ENCODE measurements at regions not wholly inside any gene's neighbourhood (a gene's known extent, or its start where the extent isn't known, plus 50 kb on each side); places are given as distances from the start of the nearest gene placed in this dataset.

DNA sequence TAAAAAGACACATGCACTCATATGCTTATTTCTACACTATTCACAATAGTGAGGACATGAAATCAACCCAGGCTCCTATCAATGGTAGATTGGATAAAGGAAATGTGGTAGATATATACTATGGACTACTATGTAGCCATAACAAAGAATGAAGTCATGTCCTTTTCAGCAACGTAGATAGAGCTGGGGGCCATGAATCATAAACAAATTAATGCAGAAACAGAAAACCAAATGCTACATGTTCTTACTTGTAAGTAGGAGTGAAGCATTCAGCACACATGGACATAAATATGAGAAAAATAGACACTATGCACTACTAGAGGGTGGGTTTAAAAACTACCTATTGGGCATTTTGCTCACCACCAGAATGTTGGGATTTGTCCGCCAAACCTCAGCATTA lies 278.0 kb upstream of the MIS18BP1 start:
- intact Hi-C loops (cut with DNase I) = loop anchor here (10.0 kb wide), 1 partner anchor 116 kb away; no protein-coding TSS in a partner anchor

DNA sequence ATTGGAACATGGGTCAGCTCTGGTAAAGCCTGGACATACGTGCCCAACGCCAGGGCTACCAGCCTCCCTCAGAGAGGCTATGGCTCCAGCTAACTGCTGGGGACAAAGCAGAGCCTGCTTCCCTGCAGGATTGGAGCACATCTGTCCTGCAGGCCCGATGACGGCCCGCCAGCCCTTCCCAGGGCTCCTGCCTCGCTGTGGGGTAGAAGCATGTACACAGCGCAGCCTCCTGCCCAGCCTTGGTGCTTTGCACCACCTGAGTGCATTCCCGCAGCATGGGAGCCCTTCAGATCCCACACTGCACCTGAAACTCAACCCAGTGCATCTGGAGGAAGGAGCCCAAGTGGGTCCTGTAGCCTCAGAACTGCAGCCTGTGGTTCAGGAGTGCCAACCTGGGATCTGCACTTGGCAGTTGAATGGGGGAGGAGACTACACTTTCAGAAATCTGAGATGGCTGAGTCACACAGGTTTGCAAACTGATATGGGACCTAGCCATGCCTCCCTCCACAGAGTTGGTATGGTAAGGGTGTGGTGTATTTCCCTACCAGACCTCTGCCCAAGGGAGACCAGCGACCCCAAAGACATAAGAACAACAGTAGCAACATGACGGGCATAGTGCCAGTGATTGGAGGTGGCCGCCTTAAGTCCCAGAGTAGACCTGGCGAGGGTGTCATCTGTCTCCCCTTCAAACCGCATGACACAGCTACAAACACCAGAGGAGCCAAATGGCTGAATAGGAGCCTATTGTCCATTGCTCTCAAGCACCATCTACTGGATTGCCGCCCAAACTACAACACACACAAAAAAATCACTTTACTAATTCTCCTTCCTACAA lies 273.9 kb upstream of the MIS18BP1 start:
- H3K27ac ChIP-seq = no peak overlapping the region
- no peaks in the 10 kb centered on the region for H3K9me3 ChIP-seq
- TF ChIP-seq, protein P1, sequence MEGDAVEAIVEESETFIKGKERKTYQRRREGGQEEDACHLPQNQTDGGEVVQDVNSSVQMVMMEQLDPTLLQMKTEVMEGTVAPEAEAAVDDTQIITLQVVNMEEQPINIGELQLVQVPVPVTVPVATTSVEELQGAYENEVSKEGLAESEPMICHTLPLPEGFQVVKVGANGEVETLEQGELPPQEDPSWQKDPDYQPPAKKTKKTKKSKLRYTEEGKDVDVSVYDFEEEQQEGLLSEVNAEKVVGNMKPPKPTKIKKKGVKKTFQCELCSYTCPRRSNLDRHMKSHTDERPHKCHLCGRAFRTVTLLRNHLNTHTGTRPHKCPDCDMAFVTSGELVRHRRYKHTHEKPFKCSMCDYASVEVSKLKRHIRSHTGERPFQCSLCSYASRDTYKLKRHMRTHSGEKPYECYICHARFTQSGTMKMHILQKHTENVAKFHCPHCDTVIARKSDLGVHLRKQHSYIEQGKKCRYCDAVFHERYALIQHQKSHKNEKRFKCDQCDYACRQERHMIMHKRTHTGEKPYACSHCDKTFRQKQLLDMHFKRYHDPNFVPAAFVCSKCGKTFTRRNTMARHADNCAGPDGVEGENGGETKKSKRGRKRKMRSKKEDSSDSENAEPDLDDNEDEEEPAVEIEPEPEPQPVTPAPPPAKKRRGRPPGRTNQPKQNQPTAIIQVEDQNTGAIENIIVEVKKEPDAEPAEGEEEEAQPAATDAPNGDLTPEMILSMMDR (IDR thresholded peaks at IDR 0.05) = peak; percentile 44 to 89 (median 77)
- TF ChIP-seq POLR2A (IDR thresholded peaks at IDR 0.05) = no peak
- peak; percentile 78 for ATAC-seq
- H3K36me3 ChIP-seq (replicated peaks in 1 of 2; ENCODE audit: insufficient read depth in 1 of 2, low read depth in 2 of 2) = no peaks in the 10 kb centered on the region
- 47 to 50% methylated on average over 5 to 13 of the region's 14 CpGs for WGBS, 2 donors
- intact Hi-C loops (cut with DNase I) = no loop called here
- DNase-seq = peak; percentile 48 to 65 (median 58)
- H3K27me3 ChIP-seq = no peaks in the 10 kb centered on the region
- no peaks in the 10 kb centered on the region for H3K4me1 ChIP-seq
- H3K4me3 ChIP-seq = no peak overlapping the region

More for the DNA sequence above, 278.0 kb upstream of the MIS18BP1 start:
- no peak overlapping the region for H3K27ac ChIP-seq
- no peaks in the 10 kb centered on the region for H3K4me1 ChIP-seq
- no peak overlapping the region for H3K4me3 ChIP-seq
- ATAC-seq = no peak
- 58 to 61% methylated on average over 2 of the region's 2 CpGs for WGBS, 2 donors
- no peaks in the 10 kb centered on the region for H3K27me3 ChIP-seq
- H3K36me3 ChIP-seq (replicated peaks in 1 of 2; ENCODE audit: insufficient read depth in 1 of 2, low read depth in 2 of 2) = no peaks in the 10 kb centered on the region
- DNase-seq = no peak
- TF ChIP-seq, protein P1 (IDR thresholded peaks at IDR 0.05) = no peak
- no peak for TF ChIP-seq POLR2A (IDR thresholded peaks at IDR 0.05)
- H3K9me3 ChIP-seq = no peaks in the 10 kb centered on the region

DNA sequence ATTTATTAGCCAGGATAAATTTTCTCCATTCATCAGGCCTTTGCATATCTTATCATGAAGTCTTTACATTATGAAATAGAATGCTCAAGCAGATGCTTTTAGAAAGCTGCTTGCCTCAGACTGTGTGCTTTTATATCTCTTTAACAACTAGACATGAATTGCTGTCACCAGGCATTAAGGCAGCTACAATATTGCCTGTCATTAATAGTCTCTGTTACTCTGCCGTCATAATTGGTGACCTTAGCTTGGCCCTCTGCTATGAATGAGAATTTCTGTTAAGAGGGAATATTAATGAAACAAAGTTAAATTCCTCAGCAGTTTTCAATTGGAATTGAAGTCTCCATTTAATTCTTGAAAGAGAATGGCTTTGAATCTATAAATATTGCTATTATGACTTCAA lies 266.8 kb upstream of the MIS18BP1 start:
- no peak for DNase-seq
- Histone ChIP-seq H3K9me3 (no peaks in the 10 kb centered on the region), H3K36me3 (replicated peaks in 1 of 2; ENCODE audit: insufficient read depth in 1 of 2, low read depth in 2 of 2) (no peaks in the 10 kb centered on the region), H3K27me3 (no peaks in the 10 kb centered on the region), H3K27ac (no peak overlapping the region), H3K4me1 (no peaks in the 10 kb centered on the region), H3K4me3 (no peak overlapping the region)
- intact Hi-C loops (cut with DNase I) = no loop called here
- no peak for TF ChIP-seq POLR2A (IDR thresholded peaks at IDR 0.05)
- TF ChIP-seq, protein P1 (IDR thresholded peaks at IDR 0.05) = no peak
- 58 to 75% methylated on average over 1 of the region's 1 CpG for WGBS, 2 donors
- ATAC-seq = no peak

DNA sequence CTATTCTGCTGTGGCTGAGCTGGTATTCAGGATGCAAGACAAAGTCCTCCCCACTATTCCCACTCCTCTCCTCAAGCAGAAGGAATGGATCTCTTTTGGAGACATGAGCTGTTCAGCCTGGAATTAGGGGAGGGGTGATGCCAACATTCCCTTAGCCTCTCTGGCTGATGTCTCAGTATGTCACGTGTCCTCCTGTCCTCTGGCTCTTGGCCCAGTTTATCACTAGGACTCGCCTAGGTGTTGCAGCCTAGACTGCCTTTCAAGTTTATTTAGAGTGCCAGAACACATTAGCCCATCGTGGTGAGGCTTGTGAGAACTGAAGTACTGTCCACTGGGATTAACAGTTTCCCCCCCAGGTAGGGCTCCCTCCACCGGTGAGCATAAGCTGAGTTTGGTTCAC lies 239.9 kb upstream of the MIS18BP1 start:
- Histone ChIP-seq H3K4me1 (peaks cover 23% of the 10 kb centered on the region), H3K4me3 (no peak overlapping the region), H3K9me3 (no peaks in the 10 kb centered on the region), H3K27ac (peak overlapping the region in 2 of 4 donors; percentile 23 to 71), H3K27me3 (no peaks in the 10 kb centered on the region), H3K36me3 (replicated peaks in 1 of 2; ENCODE audit: insufficient read depth in 1 of 2, low read depth in 2 of 2) (no peaks in the 10 kb centered on the region)
- intact Hi-C loops (cut with DNase I) = no loop called here
- no peak for ATAC-seq
- TF ChIP-seq, protein P1 (IDR thresholded peaks at IDR 0.05) = no peak
- TF ChIP-seq POLR2A (IDR thresholded peaks at IDR 0.05) = no peak
- 55 to 64% methylated on average over 4 of the region's 4 CpGs for WGBS, 2 donors
- DNase-seq = peak in 1 of 4 donors; percentile 13
